ENCODE measurements at regions not wholly inside any gene's neighbourhood (a gene's known extent, or its start where the extent isn't known, plus 50 kb on each side); places are given as distances from the start of the nearest gene placed in this dataset.
"Not testable (repeated sequence)": the region's sequence is repeated elsewhere in the genome, so short reads cannot be mapped to it uniquely, and the experiment has no call there.

DNA sequence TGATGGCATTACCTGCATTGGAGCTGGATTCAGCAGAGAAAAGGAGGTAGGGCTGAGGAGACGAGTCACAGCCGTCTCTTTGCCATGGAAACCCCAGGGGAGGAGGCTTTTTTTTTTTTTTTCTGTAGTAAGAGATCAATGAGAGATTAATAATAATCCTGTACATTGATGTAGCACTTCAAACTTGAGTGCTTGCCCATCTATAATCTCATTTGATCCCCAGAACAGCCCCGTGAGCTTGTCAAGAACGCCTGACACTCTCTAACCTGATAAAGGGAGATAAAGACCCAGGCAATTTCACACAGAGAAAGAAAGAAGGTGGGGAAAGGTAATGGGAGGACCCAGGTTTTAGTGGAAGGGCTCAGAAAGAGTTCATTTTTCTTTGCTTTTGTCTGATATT lies 195.2 kb upstream of the FOXK1 start:
- no peak overlapping the region for H3K4me3 Mint-ChIP-seq (ENCODE audit: low read depth, unreplicated experiment)
- TF ChIP-seq, protein P1, sequence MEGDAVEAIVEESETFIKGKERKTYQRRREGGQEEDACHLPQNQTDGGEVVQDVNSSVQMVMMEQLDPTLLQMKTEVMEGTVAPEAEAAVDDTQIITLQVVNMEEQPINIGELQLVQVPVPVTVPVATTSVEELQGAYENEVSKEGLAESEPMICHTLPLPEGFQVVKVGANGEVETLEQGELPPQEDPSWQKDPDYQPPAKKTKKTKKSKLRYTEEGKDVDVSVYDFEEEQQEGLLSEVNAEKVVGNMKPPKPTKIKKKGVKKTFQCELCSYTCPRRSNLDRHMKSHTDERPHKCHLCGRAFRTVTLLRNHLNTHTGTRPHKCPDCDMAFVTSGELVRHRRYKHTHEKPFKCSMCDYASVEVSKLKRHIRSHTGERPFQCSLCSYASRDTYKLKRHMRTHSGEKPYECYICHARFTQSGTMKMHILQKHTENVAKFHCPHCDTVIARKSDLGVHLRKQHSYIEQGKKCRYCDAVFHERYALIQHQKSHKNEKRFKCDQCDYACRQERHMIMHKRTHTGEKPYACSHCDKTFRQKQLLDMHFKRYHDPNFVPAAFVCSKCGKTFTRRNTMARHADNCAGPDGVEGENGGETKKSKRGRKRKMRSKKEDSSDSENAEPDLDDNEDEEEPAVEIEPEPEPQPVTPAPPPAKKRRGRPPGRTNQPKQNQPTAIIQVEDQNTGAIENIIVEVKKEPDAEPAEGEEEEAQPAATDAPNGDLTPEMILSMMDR (IDR thresholded peaks at IDR 0.05; ENCODE audit: unreplicated experiment) = no peak
- H3K36me3 Mint-ChIP-seq (ENCODE audit: insufficient read depth, unreplicated experiment) = no peaks in the 10 kb centered on the region
- H3K27ac Mint-ChIP-seq (ENCODE audit: unreplicated experiment) = no peak overlapping the region
- DNase-seq = no peak
- CTCF ChIA-PET = interaction anchor here (0.6 to 0.7 kb wide), 2 partner anchors 10 to 29 kb away, joined by 4 to 6 read pairs; no protein-coding TSS in a partner anchor
- peaks cover 7% of the 10 kb centered on the region for H3K9me3 Mint-ChIP-seq (ENCODE audit: low read depth, unreplicated experiment)
- no peaks in the 10 kb centered on the region for H3K4me1 Mint-ChIP-seq (ENCODE audit: low read depth, unreplicated experiment)
- intact Hi-C loops (cut with micrococcal nuclease; ENCODE audit: unreplicated experiment) = no loop called here
- no TSS peak for BruUV-seq (replicated peaks)
- peaks cover 23% of the 10 kb centered on the region for H3K27me3 Mint-ChIP-seq (ENCODE audit: unreplicated experiment)

DNA sequence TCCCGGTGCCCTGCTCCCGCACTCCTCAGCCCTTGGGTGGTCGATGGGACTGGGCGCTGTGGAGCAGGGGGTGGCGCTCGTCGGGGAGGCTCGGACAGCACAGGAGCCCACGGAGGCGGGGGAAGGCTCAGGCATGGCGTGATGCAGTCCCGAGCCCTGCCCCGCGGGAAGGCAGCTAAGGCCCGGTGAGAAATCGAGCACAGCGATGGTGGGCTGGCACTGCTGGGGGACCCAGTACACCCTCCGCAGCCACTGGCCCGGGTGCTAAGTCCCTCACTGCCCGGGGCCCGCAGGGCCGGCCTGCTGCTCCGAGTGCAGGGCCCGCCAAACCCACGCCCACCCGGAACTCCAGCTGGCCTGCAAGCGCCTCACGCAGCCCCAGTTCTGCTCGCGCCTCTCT lies 185.2 kb upstream of the FOXK1 start:
- CTCF ChIA-PET = interaction anchor here (0.7 kb wide), 1 partner anchor 10 kb away, joined by 4 read pairs; no protein-coding TSS in a partner anchor
- H3K27me3 Mint-ChIP-seq (ENCODE audit: unreplicated experiment); H3K36me3 Mint-ChIP-seq (ENCODE audit: insufficient read depth, unreplicated experiment); H3K4me3 Mint-ChIP-seq (ENCODE audit: low read depth, unreplicated experiment); H3K4me1 Mint-ChIP-seq (ENCODE audit: low read depth, unreplicated experiment); intact Hi-C loops (cut with micrococcal nuclease; ENCODE audit: unreplicated experiment); BruUV-seq (replicated peaks); DNase-seq; H3K27ac Mint-ChIP-seq (ENCODE audit: unreplicated experiment): not testable (repeated sequence)
- peaks cover 23% of the 10 kb centered on the region for H3K9me3 Mint-ChIP-seq (ENCODE audit: low read depth, unreplicated experiment)

DNA sequence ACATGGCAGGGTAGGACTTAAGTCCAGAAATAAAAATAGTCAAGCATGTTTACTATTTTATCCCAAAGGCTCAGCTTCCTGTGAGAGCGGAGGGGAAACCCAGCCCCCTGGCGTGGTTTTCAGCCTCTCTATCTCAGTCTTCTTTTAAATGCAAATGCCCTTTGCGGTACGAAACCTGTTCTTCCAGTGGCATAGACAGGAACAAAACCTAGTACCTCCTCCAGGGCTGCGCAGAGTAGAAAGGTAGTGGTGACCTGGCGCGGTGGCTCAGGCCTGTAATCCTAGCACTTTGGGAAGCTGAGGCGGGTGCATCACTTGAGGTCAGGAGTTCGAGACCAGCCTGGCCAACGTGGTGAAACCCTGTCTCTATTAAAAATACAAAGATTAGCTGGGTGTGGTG lies 181.3 kb upstream of the FOXK1 start:
- BruUV-seq (replicated peaks) = no TSS peak
- H3K27ac Mint-ChIP-seq (ENCODE audit: unreplicated experiment) = no peak overlapping the region
- DNase-seq = no peak
- intact Hi-C loops (cut with micrococcal nuclease; ENCODE audit: unreplicated experiment) = no loop called here
- no peaks in the 10 kb centered on the region for H3K4me1 Mint-ChIP-seq (ENCODE audit: low read depth, unreplicated experiment)
- no peak overlapping the region for H3K4me3 Mint-ChIP-seq (ENCODE audit: low read depth, unreplicated experiment)
- CTCF ChIA-PET = no interaction called here
- no peaks in the 10 kb centered on the region for H3K27me3 Mint-ChIP-seq (ENCODE audit: unreplicated experiment)
- TF ChIP-seq, protein P1 (IDR thresholded peaks at IDR 0.05; ENCODE audit: unreplicated experiment) = no peak
- peaks cover 19% of the 10 kb centered on the region for H3K9me3 Mint-ChIP-seq (ENCODE audit: low read depth, unreplicated experiment)
- H3K36me3 Mint-ChIP-seq (ENCODE audit: insufficient read depth, unreplicated experiment) = no peaks in the 10 kb centered on the region

DNA sequence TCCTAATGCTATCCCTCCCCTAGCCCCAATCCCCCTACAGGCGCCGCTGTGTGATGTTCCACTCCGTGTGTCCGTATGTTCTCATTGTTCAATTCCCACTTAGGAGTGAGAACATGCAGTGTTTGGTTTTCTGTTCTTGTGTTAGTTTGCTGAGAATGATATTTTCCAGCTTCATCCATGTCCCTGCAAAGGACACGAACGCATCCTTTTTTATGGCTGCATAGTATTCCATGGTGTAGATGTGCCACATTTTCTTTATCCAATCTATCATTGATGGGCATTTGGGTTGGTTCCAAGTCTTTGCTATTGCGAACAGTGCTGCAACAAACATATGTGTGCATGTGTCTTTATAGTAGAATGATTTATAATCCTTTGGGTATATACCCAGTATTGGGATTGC lies 174.2 kb upstream of the FOXK1 start:
- H3K4me1 Mint-ChIP-seq (ENCODE audit: low read depth, unreplicated experiment); CTCF ChIA-PET; intact Hi-C loops (cut with micrococcal nuclease; ENCODE audit: unreplicated experiment); DNase-seq; H3K27ac Mint-ChIP-seq (ENCODE audit: unreplicated experiment); BruUV-seq (replicated peaks); H3K9me3 Mint-ChIP-seq (ENCODE audit: low read depth, unreplicated experiment); H3K4me3 Mint-ChIP-seq (ENCODE audit: low read depth, unreplicated experiment); H3K36me3 Mint-ChIP-seq (ENCODE audit: insufficient read depth, unreplicated experiment): not testable (repeated sequence)
- peaks cover 29% of the 10 kb centered on the region for H3K27me3 Mint-ChIP-seq (ENCODE audit: unreplicated experiment)

DNA sequence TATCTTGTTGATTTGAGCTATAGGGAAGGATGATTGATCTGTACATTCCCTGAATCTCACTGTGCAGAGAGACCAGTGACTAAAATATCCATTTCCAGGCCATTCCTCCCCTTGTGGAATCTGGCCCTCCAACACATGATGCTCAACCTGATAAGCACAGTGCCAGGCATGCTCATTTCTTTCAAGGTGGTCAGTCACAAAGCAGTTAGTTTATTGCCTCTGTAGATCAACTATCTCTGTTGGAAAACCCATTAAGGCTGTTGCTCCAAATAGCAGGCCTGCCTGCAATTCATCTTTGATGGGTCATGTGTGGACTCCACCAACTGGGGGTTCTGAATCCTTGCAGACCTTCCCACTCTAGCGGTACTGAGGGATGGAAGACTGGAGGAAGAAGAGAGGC lies 168.6 kb upstream of the FOXK1 start:
- BruUV-seq (replicated peaks) = no TSS peak
- Mint-ChIP-seq H3K27ac (ENCODE audit: unreplicated experiment) (no peak overlapping the region), H3K4me1 (ENCODE audit: low read depth, unreplicated experiment) (no peaks in the 10 kb centered on the region), H3K27me3 (ENCODE audit: unreplicated experiment) (peaks cover 64% of the 10 kb centered on the region), H3K4me3 (ENCODE audit: low read depth, unreplicated experiment) (no peak overlapping the region), H3K36me3 (ENCODE audit: insufficient read depth, unreplicated experiment) (no peaks in the 10 kb centered on the region), H3K9me3 (ENCODE audit: low read depth, unreplicated experiment) (peaks cover 3% of the 10 kb centered on the region)
- CTCF ChIA-PET = interaction anchor here (0.6 to 0.7 kb wide), 2 partner anchors 201 to 304 kb away, joined by 3 to 4 read pairs; no protein-coding TSS in a partner anchor
- TF ChIP-seq, protein P1 (IDR thresholded peaks at IDR 0.05; ENCODE audit: unreplicated experiment) = no peak
- no peak for DNase-seq
- intact Hi-C loops (cut with micrococcal nuclease; ENCODE audit: unreplicated experiment) = no loop called here
